HG02642 (cell line): ENCODE measurements at regions not wholly inside any gene's neighbourhood (a gene's known extent, or its start where the extent isn't known, plus 50 kb on each side); places are given as distances from the start of the nearest gene placed in this dataset.

Experiments
- ATAC-seq: cut with Tn5 transposase; IDR thresholded peaks from one replicate; pipeline ENCODE4 v1.9.1; 2021; ENCODE audit warnings: mild to moderate bottlenecking; ENCODE audit not compliant: unreplicated experiment, poor library complexity

GRCh38 chr20:22901921-22902320 is 133.2 kb upstream of the SSTR4 start:
- no peak for ATAC-seq

DNA sequence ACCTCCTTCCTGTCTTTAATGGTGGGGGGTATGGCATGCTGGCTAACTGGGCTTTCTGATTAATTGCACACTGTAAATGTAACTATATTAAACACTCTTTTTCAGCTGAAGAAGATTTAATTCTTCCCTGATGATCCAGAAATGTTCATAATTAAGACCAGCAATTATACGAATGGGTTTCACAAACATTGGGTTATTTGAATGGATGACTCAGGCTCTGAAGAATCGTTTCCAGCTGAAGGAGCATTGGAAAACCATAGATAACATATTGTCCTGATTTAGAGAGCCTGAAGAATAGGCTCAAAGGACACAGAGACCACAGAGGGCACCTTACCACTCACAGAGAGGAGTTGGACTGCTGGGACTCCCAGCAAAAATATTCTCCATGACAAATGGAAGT is 130.7 kb upstream of the SSTR4 start:
- ATAC-seq, result no peak

- no peak for ATAC-seq
Observed at GRCh38 chr20:22904905-22905304, 130.2 kb upstream of the SSTR4 start.

DNA sequence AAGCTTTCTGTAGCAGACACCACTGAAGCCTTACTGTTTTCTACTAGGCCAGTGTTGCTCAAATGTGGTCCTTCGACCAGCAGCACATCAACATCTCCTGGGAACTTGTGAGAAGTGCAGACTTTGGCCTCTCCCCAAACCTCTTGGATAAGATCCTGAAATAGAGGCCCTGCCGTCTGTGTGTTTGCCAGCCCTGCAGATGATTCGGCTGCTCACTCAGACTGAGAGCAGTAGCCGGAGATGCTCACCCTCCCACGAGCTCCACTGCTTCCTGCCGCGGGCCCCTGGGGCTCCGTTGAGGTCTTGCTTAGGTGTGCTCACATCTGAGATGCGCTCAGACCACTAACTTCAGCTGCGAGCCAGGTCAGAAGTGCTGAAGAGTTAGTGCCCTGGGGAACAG is 129.5 kb upstream of the SSTR4 start:
- no peak for ATAC-seq

DNA sequence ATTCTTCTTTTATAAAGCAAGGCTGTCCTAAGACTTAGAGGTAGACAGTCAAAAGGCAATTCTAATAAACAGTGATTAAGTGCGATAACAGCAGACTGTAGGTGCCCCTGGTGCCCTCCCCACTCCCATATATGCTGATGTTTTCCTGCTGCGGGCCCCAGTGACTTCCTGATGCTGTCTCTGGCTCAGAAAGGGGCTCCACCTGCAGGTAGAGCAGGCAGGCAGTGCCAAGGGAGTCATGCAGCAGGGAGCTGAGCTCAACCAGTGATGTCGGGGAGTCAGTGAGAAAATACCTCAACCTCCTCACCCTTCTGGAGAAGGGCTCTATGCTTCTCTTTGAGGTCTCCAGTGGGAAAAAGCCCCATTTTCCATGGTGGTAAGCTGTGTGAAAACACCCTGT is 126.7 kb upstream of the SSTR4 start:
- ATAC-seq, result no peak

DNA sequence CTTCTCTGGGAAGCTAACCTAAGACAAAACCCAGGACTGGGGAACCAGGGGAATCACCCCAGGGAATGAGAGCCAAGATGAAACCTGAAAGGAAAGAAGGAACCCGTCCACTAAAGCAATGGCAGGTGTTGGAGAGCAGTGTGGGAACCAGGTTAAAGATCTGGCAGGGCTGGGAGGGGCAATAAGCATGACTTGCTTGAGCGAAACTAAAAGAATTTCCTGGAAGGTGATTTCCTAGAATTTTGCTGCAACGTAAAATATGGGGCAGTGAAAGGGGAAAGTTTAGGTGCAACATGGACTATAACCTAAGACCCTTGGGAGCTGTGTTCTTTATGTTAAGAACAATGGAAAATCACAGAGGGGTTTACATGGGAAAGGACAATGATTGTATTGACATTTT is 126.2 kb upstream of the SSTR4 start:
- ATAC-seq, result no peak

- no peak for ATAC-seq
Observed at GRCh38 chr20:22909436-22909835, 125.7 kb upstream of the SSTR4 start.

- ATAC-seq, result no peak
Observed at GRCh38 chr20:22910287-22910852, 124.7 kb upstream of the SSTR4 start.

GRCh38 chr20:22914291-22914690 is 120.8 kb upstream of the SSTR4 start:
- no peak for ATAC-seq

DNA sequence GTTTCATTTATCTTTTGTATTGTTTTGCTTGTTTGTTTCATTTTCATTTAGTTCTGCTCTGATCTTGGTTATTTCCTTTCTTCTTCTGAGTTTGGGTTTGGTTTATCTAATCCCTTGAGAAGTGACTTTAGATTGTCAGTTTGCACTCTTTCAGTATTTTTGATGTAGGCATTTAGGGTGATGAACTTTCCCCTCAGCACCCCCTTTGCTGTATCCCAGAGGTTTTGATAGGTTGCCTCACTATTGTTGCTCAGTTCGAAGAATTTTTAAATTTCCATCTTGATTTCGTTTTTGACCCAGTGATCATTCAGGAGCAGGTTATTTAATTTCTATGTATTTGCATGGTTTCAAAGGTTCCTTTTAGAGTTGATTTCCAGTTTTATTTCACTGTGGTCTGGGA is 119.6 kb upstream of the SSTR4 start:
- no peak for ATAC-seq

DNA sequence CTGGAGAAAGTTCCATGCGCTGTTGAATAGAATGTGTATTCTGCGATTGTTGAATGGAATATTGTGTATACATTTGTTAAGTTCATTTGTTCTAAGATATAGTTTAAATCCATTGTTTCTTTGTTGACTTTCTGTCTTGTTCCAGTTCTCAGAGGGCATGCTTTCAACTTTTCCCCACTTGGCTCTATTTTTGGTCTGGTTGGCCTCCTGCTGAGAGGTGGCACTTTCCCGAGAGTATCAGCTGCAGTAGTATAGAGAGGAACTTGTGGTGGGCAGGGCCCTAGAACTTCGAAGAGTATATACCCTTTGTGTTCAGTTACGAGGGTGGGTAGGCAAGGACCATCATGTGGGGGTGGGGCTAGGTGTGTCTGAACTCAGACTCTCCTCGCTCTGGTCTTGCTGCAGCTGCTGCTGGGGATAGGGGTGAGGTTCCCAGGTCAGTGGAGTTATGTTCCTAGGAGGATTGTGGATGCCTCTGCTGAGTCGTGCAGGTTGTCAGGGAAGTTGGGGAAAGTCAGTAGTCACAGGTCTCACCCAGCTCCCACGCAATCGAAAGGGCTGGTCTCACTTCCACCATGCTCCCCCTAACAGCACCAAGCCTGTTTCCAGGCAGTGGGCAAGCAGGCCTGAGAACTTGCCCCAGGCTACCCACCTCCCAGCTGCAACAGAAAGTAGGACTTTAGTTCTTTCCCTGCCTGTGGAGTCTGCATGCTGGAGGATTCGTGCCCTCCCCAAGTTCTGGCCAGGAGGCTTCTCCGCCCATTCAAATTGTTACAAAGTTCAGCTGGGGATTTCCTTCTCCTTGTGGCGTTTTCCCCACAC is 118.9 kb upstream of the SSTR4 start:
- no peak for ATAC-seq

DNA sequence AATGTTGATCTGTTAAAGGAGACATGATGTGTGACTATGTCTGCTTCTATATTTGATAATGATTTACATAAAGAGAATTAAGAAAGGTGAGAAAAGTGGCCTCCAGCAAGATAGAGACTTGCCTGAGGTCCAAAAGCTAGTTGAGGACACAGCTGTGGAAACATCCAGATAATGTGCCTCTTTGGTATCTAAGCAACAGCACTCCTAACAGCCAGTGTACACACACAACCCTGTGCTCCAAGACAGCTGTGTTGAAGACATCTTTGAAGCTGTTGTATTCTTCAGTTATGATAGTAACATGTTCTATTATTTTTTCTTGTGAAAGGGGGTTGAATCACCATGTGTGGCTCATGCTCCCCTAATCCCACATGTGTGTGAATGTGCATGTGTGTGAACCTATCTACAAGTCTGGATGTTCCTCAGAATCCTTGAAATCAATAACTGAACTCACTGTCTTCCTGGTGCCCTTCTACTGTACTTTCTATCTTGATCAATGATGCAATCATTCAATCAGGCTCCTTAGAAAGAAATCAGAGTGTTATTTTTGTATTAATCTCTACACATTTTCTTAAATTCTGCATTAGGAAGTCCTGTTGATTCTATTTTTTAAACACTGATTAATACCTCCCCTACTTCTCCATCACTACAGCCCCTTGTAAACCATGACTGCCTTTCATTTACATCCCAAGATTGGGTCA is 116.7 kb upstream of the SSTR4 start:
- no peak for ATAC-seq

DNA sequence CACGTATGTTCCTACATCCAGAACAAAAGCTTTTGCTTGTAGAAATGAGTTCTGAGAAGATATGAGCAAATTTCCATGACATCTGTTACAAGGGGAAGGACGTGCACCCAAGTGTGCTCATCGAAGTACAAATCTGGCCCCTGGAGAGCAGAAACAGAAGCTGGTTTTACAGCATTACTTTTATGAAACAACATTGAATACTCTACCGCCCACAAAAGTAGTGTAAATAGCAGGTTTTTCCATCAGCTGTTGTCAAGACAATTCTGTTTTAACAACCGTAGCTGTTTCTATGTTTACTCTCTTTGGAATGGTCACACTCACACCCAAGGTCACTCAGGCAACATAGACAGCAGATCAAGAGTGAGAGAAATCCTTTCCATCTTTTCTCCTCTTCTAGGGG is 114.2 kb upstream of the SSTR4 start:
- ATAC-seq, result no peak

DNA sequence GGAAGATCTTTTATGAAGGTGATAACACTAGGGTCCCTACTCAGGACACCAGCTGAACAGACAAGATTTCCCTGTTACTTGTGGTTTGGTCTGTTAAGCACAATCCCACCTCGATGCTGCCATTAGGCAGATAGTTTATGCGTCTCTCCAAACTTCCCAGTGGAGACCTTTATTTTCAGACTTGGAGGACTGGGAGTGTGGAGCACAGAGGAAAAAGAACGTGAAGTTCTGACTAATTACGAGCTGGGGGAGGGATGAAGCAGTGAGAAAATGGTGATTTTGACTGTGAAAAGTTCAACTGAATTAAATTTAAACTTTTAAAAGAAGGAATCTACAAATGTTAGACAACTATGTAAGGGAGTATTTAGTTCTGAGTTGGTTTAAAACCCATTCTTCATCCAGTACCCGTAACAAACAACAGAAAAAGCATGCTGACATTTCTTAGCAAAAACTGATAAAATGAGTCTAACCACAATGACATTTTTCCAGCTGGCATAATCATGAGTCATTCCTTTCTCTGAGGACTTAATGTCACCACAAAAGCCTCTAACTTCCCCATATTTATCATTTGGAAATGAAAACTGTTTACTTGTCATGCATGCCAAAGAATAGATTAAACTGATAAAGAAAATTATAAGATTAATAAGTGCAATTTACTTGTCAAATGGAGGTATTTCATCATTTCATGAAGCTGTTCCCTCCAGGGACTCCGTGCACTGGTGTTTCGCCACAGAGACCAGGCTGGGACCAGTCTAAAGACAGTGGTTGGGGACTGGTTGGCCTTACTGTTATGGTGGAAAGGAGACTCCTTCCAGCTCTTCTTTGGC is 113.3 kb upstream of the SSTR4 start:
- ATAC-seq, result no peak

- ATAC-seq, result no peak
Observed at GRCh38 chr20:22922987-22923386, 112.1 kb upstream of the SSTR4 start.

DNA sequence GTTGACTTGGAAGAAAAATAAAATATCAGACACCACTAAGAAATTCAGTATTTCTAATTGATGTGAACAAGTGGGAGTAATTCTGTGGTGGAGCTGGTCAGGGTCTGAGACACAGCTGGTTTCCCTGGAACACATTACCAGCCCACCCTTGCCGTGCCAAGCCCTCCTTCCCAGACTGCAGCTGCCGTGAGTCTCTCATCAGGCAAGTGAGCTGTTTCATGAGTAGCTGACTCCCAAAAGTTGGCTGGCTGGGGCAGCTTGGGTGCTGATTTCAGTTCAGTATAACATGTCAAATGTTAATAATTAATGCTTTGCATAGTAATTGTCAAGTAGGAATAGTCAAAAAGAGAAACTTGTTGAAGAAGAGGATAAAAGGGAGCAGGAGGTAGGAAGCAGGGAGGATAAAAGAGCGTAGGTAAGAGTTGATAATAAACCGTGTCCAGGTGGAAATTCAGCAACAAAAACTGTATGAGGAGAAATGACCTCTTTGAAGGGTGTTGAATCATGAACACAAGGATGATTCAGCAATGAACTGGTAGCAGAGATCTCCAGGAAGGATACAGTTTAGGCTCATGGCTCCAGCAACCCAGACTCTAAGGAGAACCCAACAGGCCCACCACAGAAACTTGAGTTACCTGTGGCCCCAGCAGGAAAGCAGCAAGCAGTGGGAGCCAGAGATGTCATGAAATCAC is 110.9 kb upstream of the SSTR4 start:
- ATAC-seq, result no peak

GRCh38 chr20:22924949-22925612 is 110.0 kb upstream of the SSTR4 start:
- ATAC-seq, result no peak

DNA sequence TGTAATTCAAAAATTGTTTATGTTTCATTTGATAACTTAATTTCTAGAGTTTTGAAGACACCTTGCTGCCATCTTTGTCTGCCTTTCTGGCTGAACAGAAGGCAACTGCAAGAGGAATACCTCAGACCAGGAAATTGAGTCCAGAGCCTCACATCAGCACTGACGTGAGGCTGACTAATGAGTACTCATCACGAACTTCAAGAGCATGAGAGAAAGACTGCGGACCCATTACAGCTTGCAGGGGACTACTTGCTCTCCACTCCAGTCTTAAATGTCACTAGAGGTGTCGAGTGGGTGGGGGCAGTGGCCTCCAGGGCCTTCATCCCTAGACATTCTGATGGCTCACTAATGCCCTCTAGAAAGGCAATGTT is 109.5 kb upstream of the SSTR4 start:
- no peak for ATAC-seq

GRCh38 chr20:22927537-22927936 is 107.6 kb upstream of the SSTR4 start:
- ATAC-seq, result no peak

GRCh38 chr20:22928679-22929078 is 106.4 kb upstream of the SSTR4 start:
- ATAC-seq, result no peak
